ENCODE measurements at regions not wholly inside any gene's neighbourhood (a gene's known extent, or its start where the extent isn't known, plus 50 kb on each side); places are given as distances from the start of the nearest gene placed in this dataset.

DNA sequence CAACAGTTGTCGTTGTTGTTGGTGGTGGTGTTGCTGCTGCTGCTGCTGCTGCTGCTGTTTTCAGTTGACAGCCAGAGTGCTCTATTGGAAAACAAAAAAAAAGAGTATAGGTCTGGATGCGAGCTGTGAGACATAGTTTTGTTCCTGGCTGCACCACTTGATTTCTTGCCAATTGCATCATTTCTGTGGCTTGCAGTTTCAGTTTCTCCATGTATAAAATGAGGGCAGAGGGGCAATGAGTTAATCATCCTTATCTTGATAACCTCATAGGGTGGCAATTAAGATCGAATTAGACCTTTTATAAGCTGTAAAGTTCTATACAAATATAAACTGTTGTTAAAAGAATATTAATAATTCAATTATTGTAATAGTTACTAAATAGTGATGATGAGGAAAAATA, 156.7 kb downstream of the DMRTA2 start:
- no peak overlapping the region for H3K4me2 ChIP-seq (ENCODE audit: low read length)
- H3K27me3 ChIP-seq (ENCODE audit: insufficient read depth, low read length) = no peaks in the 10 kb centered on the region
- H3K27ac ChIP-seq (ENCODE audit: low read depth, low read length, poor library complexity, severe bottlenecking) = no peak overlapping the region
- H3K9me3 ChIP-seq (ENCODE audit: low read length) = no peaks in the 10 kb centered on the region
- H3K36me3 ChIP-seq (ENCODE audit: insufficient read depth, low read length) = no peaks in the 10 kb centered on the region
- no peaks in the 10 kb centered on the region for H3K9me2 ChIP-seq (ENCODE audit: low read depth, low read length)
- no peak for TF ChIP-seq EZH2 (IDR thresholded peaks at IDR 0.05; ENCODE audit: borderline replicate concordance, low read length)
- TF ChIP-seq, protein P1, sequence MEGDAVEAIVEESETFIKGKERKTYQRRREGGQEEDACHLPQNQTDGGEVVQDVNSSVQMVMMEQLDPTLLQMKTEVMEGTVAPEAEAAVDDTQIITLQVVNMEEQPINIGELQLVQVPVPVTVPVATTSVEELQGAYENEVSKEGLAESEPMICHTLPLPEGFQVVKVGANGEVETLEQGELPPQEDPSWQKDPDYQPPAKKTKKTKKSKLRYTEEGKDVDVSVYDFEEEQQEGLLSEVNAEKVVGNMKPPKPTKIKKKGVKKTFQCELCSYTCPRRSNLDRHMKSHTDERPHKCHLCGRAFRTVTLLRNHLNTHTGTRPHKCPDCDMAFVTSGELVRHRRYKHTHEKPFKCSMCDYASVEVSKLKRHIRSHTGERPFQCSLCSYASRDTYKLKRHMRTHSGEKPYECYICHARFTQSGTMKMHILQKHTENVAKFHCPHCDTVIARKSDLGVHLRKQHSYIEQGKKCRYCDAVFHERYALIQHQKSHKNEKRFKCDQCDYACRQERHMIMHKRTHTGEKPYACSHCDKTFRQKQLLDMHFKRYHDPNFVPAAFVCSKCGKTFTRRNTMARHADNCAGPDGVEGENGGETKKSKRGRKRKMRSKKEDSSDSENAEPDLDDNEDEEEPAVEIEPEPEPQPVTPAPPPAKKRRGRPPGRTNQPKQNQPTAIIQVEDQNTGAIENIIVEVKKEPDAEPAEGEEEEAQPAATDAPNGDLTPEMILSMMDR (IDR thresholded peaks at IDR 0.05; ENCODE audit: low read length) = no peak
- no peak overlapping the region for H2AFZ ChIP-seq (ENCODE audit: low read length)
- H4K20me1 ChIP-seq (ENCODE audit: insufficient read depth, low read length) = no peaks in the 10 kb centered on the region
- H3K79me2 ChIP-seq (ENCODE audit: insufficient read depth, low read length) = no peaks in the 10 kb centered on the region
- H3K4me1 ChIP-seq (ENCODE audit: insufficient read depth, low read length, severe bottlenecking) = no peaks in the 10 kb centered on the region
- H3F3A ChIP-seq (ENCODE audit: insufficient read depth, low read length) = no peaks in the 10 kb centered on the region
- no peak overlapping the region for H3K9ac ChIP-seq (ENCODE audit: low read length)
- H3K4me3 ChIP-seq (ENCODE audit: low read depth, low read length, poor library complexity, severe bottlenecking) = no peak overlapping the region

DNA sequence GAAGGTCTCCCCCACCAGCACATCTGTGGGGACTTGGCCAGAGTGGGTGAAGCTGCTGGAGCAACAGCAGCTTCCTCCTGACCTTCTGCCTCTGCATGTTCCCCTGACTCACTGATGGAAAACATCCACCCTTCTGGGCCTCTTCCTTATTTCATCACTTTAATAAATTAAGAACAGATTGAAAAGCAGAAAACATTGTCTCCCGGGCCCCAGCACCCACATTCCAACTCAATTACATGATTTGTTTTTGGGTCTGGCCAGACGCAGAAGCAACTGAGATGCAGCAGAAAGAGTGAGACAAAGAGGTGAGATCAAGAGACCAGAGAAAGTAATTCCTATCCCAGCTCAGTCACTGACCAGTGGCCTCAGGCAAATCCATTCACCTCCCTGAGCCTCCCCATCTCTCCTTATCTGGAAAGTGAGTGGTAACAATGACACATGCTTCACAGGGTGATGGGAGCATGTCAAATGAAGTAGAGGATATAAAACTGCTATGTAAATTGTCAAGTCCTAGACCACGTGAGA, 157.1 kb downstream of the ELAVL4 start:
- Histone ChIP-seq H3K4me1 (ENCODE audit: insufficient read depth, low read length, severe bottlenecking) (no peaks in the 10 kb centered on the region), H4K20me1 (ENCODE audit: insufficient read depth, low read length) (no peaks in the 10 kb centered on the region), H3K36me3 (ENCODE audit: insufficient read depth, low read length) (no peaks in the 10 kb centered on the region), H3K27ac (ENCODE audit: low read depth, low read length, poor library complexity, severe bottlenecking) (no peak overlapping the region), H3K27me3 (ENCODE audit: insufficient read depth, low read length) (no peaks in the 10 kb centered on the region), H3K9me2 (ENCODE audit: low read depth, low read length) (no peaks in the 10 kb centered on the region), H3K4me3 (ENCODE audit: low read depth, low read length, poor library complexity, severe bottlenecking) (no peak overlapping the region), H3K9ac (ENCODE audit: low read length) (no peak overlapping the region), H3K79me2 (ENCODE audit: insufficient read depth, low read length) (no peaks in the 10 kb centered on the region), H3K9me3 (ENCODE audit: low read length) (no peaks in the 10 kb centered on the region), H3F3A (ENCODE audit: insufficient read depth, low read length) (no peaks in the 10 kb centered on the region), H3K4me2 (ENCODE audit: low read length) (no peak overlapping the region), H2AFZ (ENCODE audit: low read length) (no peak overlapping the region)
- TF ChIP-seq, protein P1 (IDR thresholded peaks at IDR 0.05; ENCODE audit: low read length) = no peak
- no peak for TF ChIP-seq EZH2 (IDR thresholded peaks at IDR 0.05; ENCODE audit: borderline replicate concordance, low read length)

DNA sequence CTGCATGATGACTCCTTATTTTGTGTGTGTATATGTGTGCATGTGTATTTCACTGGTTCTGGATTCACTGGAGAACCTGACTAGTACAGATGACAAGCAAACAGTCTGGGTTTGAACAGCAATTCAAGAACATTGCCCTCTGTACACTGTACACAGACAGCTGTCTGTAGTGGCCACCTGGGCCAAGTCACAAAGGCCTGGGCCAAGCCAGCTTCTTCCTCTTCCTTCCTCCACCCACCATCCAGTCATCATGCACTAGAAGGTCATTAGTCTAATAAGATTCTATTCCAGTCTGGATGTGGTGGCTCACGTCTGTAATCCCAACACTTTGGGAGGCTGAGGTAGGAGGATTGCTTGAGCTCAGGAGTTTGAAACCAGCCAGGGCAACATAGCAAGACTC, 155.9 kb downstream of the ELAVL4 start:
- H3K4me3 ChIP-seq (ENCODE audit: low read depth, low read length, poor library complexity, severe bottlenecking) = no peak overlapping the region
- H2AFZ ChIP-seq (ENCODE audit: low read length) = no peak overlapping the region
- H3K9ac ChIP-seq (ENCODE audit: low read length) = no peak overlapping the region
- no peak overlapping the region for H3K27ac ChIP-seq (ENCODE audit: low read depth, low read length, poor library complexity, severe bottlenecking)
- no peaks in the 10 kb centered on the region for H4K20me1 ChIP-seq (ENCODE audit: insufficient read depth, low read length)
- TF ChIP-seq EZH2 (IDR thresholded peaks at IDR 0.05; ENCODE audit: borderline replicate concordance, low read length) = no peak
- TF ChIP-seq, protein P1 (IDR thresholded peaks at IDR 0.05; ENCODE audit: low read length) = no peak
- H3K79me2 ChIP-seq (ENCODE audit: insufficient read depth, low read length) = no peaks in the 10 kb centered on the region
- H3K9me2 ChIP-seq (ENCODE audit: low read depth, low read length) = no peaks in the 10 kb centered on the region
- H3K9me3 ChIP-seq (ENCODE audit: low read length) = no peaks in the 10 kb centered on the region
- H3K36me3 ChIP-seq (ENCODE audit: insufficient read depth, low read length) = no peaks in the 10 kb centered on the region
- H3K4me1 ChIP-seq (ENCODE audit: insufficient read depth, low read length, severe bottlenecking) = no peaks in the 10 kb centered on the region
- H3F3A ChIP-seq (ENCODE audit: insufficient read depth, low read length) = no peaks in the 10 kb centered on the region
- H3K27me3 ChIP-seq (ENCODE audit: insufficient read depth, low read length) = no peaks in the 10 kb centered on the region
- no peak overlapping the region for H3K4me2 ChIP-seq (ENCODE audit: low read length)
